ENCODE measurements at regions not wholly inside any gene's neighbourhood (a gene's known extent, or its start where the extent isn't known, plus 50 kb on each side); places are given as distances from the start of the nearest gene placed in this dataset.

GRCh38 chr3:79928687-79929408, 161.1 kb upstream of the ROBO1 start:
- no peak for DNase-seq

- no peak for DNase-seq
Observed at GRCh38 chr3:79926522-79926921, 158.7 kb upstream of the ROBO1 start.

- DNase-seq: no peak
Observed at GRCh38 chr3:79922633-79923032, 154.8 kb upstream of the ROBO1 start.

- no peak for DNase-seq
Observed at GRCh38 chr3:79917561-79917960, 149.8 kb upstream of the ROBO1 start.

GRCh38 chr3:79910337-79910736, 142.5 kb upstream of the ROBO1 start:
- no peak for DNase-seq

GRCh38 chr3:79906106-79906505, 138.3 kb upstream of the ROBO1 start:
- no peak for DNase-seq

GRCh38 chr3:79902151-79902550, 134.4 kb upstream of the ROBO1 start:
- no peak for DNase-seq

GRCh38 chr3:79898907-79899306, 131.1 kb upstream of the ROBO1 start:
- no peak for DNase-seq

- DNase-seq: no peak
Observed at GRCh38 chr3:79896086-79896485, 128.3 kb upstream of the ROBO1 start.

GRCh38 chr3:79887213-79887612, 119.4 kb upstream of the ROBO1 start:
- no peak for DNase-seq

GRCh38 chr3:79886204-79886603, 118.4 kb upstream of the ROBO1 start:
- no peak for DNase-seq

GRCh38 chr3:79885407-79885806, 117.6 kb upstream of the ROBO1 start:
- DNase-seq: no peak

GRCh38 chr3:79884354-79884753, 116.6 kb upstream of the ROBO1 start:
- DNase-seq: no peak

- no peak for DNase-seq
Observed at GRCh38 chr3:79881431-79881830, 113.6 kb upstream of the ROBO1 start.

GRCh38 chr3:79878708-79879107, 110.9 kb upstream of the ROBO1 start:
- no peak for DNase-seq

GRCh38 chr3:79874646-79875045, 106.8 kb upstream of the ROBO1 start:
- DNase-seq: no peak

- no peak for DNase-seq
Observed at GRCh38 chr3:79872483-79872882, 104.7 kb upstream of the ROBO1 start.

GRCh38 chr3:79871656-79872055, 103.9 kb upstream of the ROBO1 start:
- no peak for DNase-seq

- DNase-seq: no peak
Observed at GRCh38 chr3:79870313-79870620, 102.5 kb upstream of the ROBO1 start.

GRCh38 chr3:79869461-79870312, 101.9 kb upstream of the ROBO1 start:
- DNase-seq: no peak

- no peak for DNase-seq
Observed at GRCh38 chr3:79866162-79866561, 98.4 kb upstream of the ROBO1 start.

- DNase-seq: no peak
Observed at GRCh38 chr3:79864077-79864476, 96.3 kb upstream of the ROBO1 start.

GRCh38 chr3:79848876-79849275, 81.1 kb upstream of the ROBO1 start:
- no peak for DNase-seq

- DNase-seq: no peak
Observed at GRCh38 chr3:79847928-79848327, 80.1 kb upstream of the ROBO1 start.

All from suppressor macrophage treated with lipopolysaccharide for 1 hour (primary cell).